GM21576 (cell line): ENCODE measurements at regions not wholly inside any gene's neighbourhood (a gene's known extent, or its start where the extent isn't known, plus 50 kb on each side); places are given as distances from the start of the nearest gene placed in this dataset.

Experiments
- ATAC-seq: cut with Tn5 transposase; IDR thresholded peaks from one replicate; pipeline ENCODE4 v1.9.1; 2021; ENCODE audit warnings: mild to moderate bottlenecking, moderate library complexity; ENCODE audit not compliant: unreplicated experiment

DNA sequence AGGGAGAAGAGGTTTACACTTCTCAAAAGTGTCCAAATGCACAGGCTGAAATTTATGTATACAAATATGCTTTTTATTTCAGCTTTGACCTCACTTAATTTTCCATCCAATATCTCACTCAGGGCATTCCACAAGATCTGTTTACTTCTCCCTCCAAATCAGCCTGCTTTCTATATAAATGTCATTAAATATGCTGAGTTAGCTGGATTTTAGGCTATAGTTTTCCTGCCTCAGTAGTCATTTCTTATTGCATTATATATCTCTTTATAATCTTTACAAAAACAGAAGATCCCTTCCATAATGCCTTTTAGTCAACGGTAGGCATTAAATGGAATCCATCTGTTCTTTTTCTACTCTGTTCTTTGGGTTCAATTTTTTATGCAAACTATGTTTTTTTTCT lies 71.7 kb upstream of the KCND2 start:
- ATAC-seq = no peak

- ATAC-seq = no peak
Observed at GRCh38 chr7:120205101-120205500, 67.9 kb upstream of the KCND2 start.

DNA sequence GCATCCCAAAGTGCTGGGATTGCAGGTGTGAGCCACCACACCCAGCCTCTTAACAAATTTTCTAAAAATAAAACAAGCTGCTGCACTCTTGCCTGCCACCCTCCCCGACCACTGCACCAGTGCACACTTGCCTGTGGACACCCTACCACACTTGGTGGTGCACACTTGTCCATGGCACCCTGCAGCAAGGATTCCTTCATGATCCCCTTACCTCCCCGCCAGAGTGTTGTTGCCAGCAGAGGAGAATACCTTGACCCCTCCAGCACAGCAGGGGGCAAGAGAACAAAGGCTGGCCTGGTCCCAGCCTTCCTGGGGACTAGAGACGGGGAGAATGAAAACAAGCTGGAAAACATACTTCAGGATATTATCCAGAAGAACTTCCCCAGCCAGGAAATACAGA lies 65.9 kb upstream of the KCND2 start:
- no peak for ATAC-seq

GRCh38 chr7:120215654-120216053 lies 57.3 kb upstream of the KCND2 start:
- no peak for ATAC-seq

DNA sequence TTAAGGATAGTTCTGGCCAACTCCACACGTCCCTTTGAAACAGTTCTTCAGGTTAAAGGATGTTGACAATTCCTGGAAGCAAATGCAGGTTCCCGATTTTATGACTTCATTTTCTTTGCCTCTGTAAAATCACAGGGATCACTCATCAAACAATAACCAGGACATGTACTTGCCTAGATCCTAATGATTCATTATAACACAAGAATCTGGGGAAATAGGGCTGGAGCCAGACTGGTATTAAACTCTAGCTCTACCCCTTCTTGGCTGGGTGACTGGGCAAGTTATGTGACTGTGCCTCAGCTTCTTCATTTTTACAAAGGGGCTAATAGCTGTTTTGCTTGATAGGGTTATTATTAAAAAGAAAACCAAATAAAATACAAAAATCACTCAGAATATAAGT lies 56.0 kb upstream of the KCND2 start:
- no peak for ATAC-seq

DNA sequence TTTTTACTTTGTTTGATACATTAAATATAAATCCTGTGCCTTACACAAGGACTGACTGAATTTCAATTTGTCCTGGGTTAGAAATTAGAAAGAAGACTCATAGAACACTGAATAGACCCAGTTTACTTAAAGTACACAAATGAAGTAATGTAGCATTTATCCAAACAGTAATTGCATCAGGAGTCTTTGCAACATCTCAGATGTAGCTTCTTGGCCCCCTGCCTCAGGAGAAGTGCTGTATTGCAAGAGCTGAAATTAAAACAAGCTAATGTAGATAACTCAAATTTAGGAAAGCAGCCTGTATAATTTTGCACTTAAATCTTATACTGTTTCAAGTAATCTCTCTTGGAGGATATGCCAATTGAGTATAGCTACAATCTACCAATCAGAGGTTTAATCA lies 54.3 kb upstream of the KCND2 start:
- ATAC-seq = no peak

DNA sequence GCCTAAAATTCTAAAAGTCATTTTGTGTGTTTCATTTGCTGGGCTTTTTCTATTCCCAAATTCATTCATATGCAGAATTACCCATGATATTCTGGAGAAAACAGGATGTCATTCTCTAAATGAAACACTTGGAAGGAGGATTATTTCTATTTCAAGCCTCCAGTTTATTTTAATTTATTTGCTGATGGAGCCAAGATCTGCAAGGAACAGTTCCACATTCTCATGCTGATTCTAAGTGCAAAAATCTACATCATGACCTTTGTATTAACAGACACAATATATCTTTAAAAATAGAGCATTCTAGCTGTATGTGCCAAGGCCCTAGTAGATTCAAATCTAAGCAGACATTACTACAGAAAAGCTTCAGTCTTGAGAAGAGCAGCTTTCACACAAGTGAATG lies 51.3 kb upstream of the KCND2 start:
- no peak for ATAC-seq
